GM12892 (cell line): ENCODE measurements at regions not wholly inside any gene's neighbourhood (a gene's known extent, or its start where the extent isn't known, plus 50 kb on each side); places are given as distances from the start of the nearest gene placed in this dataset.

ENCODE experiments used
- POLR2A ChIP-seq: IDR thresholded peaks from 2 replicates; pipeline ENCODE4 v1.6.1; 2011; ENCODE audit warnings: low read depth, low read length, control low read depth
- POLR2AphosphoS5 ChIP-seq: IDR thresholded peaks from 2 replicates; pipeline ENCODE4 v1.6.1; 2011; ENCODE audit warnings: low read depth, low read length, control low read depth

DNA sequence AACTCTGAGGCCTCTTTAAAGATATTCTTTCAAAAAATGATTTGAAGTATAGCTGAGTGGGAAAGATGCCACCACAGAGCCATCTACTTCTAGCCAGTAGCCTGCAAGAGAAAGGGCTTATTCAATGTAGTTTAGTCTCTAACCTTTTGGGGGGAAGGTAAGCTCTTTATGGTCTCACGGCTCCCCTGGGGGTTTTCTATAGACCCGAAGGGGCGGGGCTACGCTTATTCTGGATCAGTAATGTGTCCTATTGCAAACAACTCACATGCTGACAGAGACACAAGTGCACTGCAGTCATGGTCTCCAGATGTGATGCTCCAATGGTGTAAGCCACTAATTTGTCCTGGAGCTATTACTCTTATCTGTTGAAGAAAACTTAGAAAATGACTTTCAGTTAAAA, 53.4 kb upstream of the RPS23 start:
- TF ChIP-seq POLR2A (no peak), POLR2AphosphoS5 (no peak)
